Epithelial cell of esophagus (primary cell): ENCODE measurements at regions not wholly inside any gene's neighbourhood (a gene's known extent, or its start where the extent isn't known, plus 50 kb on each side); places are given as distances from the start of the nearest gene placed in this dataset.

ENCODE experiments used
- DNase-seq: peaks from one replicate; pipeline ENCODE4 v3.0.0; 2010; ENCODE audit warnings: low read depth
- H3K4me3 ChIP-seq: 2 replicates; pipeline ENCODE4 v1.5.1; 2011; ENCODE audit warnings: mild to moderate bottlenecking, low read length, control low read depth
- CTCF ChIP-seq: IDR thresholded peaks from 2 replicates; pipeline ENCODE4 v1.5.1; 2011; ENCODE audit warnings: low read depth, mild to moderate bottlenecking, low read length, control low read depth, inconsistent platforms; ENCODE audit not compliant: insufficient read depth; ENCODE audit errors: missing control alignments

- no peak for TF ChIP-seq CTCF
- H3K4me3 ChIP-seq = no peak overlapping the region
- no peak for DNase-seq
These were observed 99.2 kb upstream of the RAB40AL start for GRCh38 chrX:102837847-102838246.

- no peak for TF ChIP-seq CTCF
- peak; percentile 39 for DNase-seq
- H3K4me3 ChIP-seq = no peak overlapping the region
These were observed 96.0 kb upstream of the RAB40AL start for GRCh38 chrX:102840871-102841705.

GRCh38 chrX:102841706-102842003, 95.4 kb upstream of the RAB40AL start:
- H3K4me3 ChIP-seq = no peak overlapping the region
- no peak for DNase-seq
- TF ChIP-seq CTCF = no peak

GRCh38 chrX:102845020-102845419, 92.1 kb upstream of the RAB40AL start:
- no peak for DNase-seq
- no peak overlapping the region for H3K4me3 ChIP-seq
- TF ChIP-seq CTCF = no peak

GRCh38 chrX:102846544-102847236, 90.4 kb upstream of the RAB40AL start:
- DNase-seq = peak; percentile 66
- H3K4me3 ChIP-seq = no peak overlapping the region
- no peak for TF ChIP-seq CTCF

GRCh38 chrX:102847362-102847761, 89.7 kb upstream of the RAB40AL start:
- no peak for TF ChIP-seq CTCF
- no peak overlapping the region for H3K4me3 ChIP-seq
- no peak for DNase-seq
